GM21390 (cell line): ENCODE measurements at regions not wholly inside any gene's neighbourhood (a gene's known extent, or its start where the extent isn't known, plus 50 kb on each side); places are given as distances from the start of the nearest gene placed in this dataset.

Experiments used
- ATAC-seq: cut with Tn5 transposase; IDR thresholded peaks from one replicate; pipeline ENCODE4 v1.9.1; 2021; ENCODE audit not compliant: unreplicated experiment

- no peak for ATAC-seq
Observed at GRCh38 chr11:106327637-106328036, 250.2 kb downstream of the AASDHPPT start.

- no peak for ATAC-seq
Observed at GRCh38 chr11:106329273-106330018, 252.0 kb downstream of the AASDHPPT start.

- ATAC-seq = no peak
Observed at GRCh38 chr11:106331176-106331575, 253.7 kb downstream of the AASDHPPT start.

- ATAC-seq = no peak
Observed at GRCh38 chr11:106333678-106334077, 256.2 kb downstream of the AASDHPPT start.

GRCh38 chr11:106344394-106344793, 266.9 kb downstream of the AASDHPPT start:
- ATAC-seq = no peak

- ATAC-seq = no peak
Observed at GRCh38 chr11:106344966-106345365, 267.5 kb downstream of the AASDHPPT start.

- ATAC-seq = no peak
Observed at GRCh38 chr11:106353031-106353430, 275.6 kb downstream of the AASDHPPT start.

- no peak for ATAC-seq
Observed at GRCh38 chr11:106369224-106369623, 291.8 kb downstream of the AASDHPPT start.

GRCh38 chr11:106378513-106379179, 301.2 kb downstream of the AASDHPPT start:
- no peak for ATAC-seq

- no peak for ATAC-seq
Observed at GRCh38 chr11:106379265-106379664, 301.8 kb downstream of the AASDHPPT start.

GRCh38 chr11:106379712-106380111, 302.2 kb downstream of the AASDHPPT start:
- no peak for ATAC-seq

- ATAC-seq = no peak
Observed at GRCh38 chr11:106381895-106382294, 304.4 kb downstream of the AASDHPPT start.

- ATAC-seq = no peak
Observed at GRCh38 chr11:106384429-106384828, 307.0 kb downstream of the AASDHPPT start.

GRCh38 chr11:106386519-106386918, 309.1 kb downstream of the AASDHPPT start:
- no peak for ATAC-seq

- no peak for ATAC-seq
Observed at GRCh38 chr11:106389101-106389500, 311.6 kb downstream of the AASDHPPT start.

GRCh38 chr11:106390078-106390477, 312.6 kb downstream of the AASDHPPT start:
- ATAC-seq = no peak

GRCh38 chr11:106391771-106392420, 314.4 kb downstream of the AASDHPPT start:
- ATAC-seq = no peak

- ATAC-seq = no peak
Observed at GRCh38 chr11:106395716-106396349, 318.4 kb downstream of the AASDHPPT start.

- no peak for ATAC-seq
Observed at GRCh38 chr11:106397787-106398501, 320.5 kb downstream of the AASDHPPT start.

GRCh38 chr11:106398502-106399075, 321.1 kb downstream of the AASDHPPT start:
- no peak for ATAC-seq
